ENCODE measurements at regions not wholly inside any gene's neighbourhood (a gene's known extent, or its start where the extent isn't known, plus 50 kb on each side); places are given as distances from the start of the nearest gene placed in this dataset.

DNA sequence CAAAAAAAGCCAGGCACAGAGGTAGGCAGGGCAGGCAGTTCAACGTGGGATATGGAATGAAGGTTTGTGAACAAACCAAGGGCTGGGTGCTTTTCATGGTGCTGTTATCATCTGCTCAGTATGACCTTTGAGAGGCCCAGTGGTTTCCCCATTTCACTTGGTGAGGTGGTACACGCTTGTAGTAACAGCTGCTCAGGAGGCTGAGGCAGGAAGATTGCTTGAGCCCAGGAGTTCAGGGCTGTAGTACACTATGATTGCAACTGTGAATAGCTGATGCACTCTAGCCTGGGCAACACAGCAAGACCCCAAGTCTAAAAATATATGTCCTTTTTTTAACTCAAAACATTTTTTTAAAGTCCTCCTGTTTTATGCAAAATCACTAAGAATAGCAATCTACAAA, 174.8 kb downstream of the ENC1 start:
- H4K20me1 ChIP-seq (ENCODE audit: insufficient read depth), result no peaks in the 10 kb centered on the region
- no peak overlapping the region for H3K4me3 ChIP-seq (ENCODE audit: low read length)
- H3K9me3 ChIP-seq (ENCODE audit: low read length), result no peaks in the 10 kb centered on the region
- H2AFZ ChIP-seq (ENCODE audit: low read depth, low read length), result no peak overlapping the region
- no peaks in the 10 kb centered on the region for H3K27me3 ChIP-seq (ENCODE audit: insufficient read depth, low read depth, low read length)
- H3K9ac ChIP-seq (ENCODE audit: low read length), result no peak overlapping the region
- H3K79me2 ChIP-seq (replicated peaks; ENCODE audit: insufficient read depth, low read length), result no peaks in the 10 kb centered on the region
- no peaks in the 10 kb centered on the region for H3K36me3 ChIP-seq (ENCODE audit: insufficient read depth, low read length)
- no peak overlapping the region for H3K27ac ChIP-seq (ENCODE audit: low read length)
- TF ChIP-seq SMC3 (conservative IDR thresholded peaks at IDR 0.05; ENCODE audit: poor library complexity) (no peak), RAD21 (conservative IDR thresholded peaks at IDR 0.05) (no peak)
- H3F3A ChIP-seq (ENCODE audit: insufficient read depth, low read length, poor library complexity, severe bottlenecking), result no peaks in the 10 kb centered on the region
- H3K4me2 ChIP-seq (ENCODE audit: low read length), result no peak overlapping the region
- H3K9me2 ChIP-seq (ENCODE audit: insufficient read depth, low read length), result no peaks in the 10 kb centered on the region

DNA sequence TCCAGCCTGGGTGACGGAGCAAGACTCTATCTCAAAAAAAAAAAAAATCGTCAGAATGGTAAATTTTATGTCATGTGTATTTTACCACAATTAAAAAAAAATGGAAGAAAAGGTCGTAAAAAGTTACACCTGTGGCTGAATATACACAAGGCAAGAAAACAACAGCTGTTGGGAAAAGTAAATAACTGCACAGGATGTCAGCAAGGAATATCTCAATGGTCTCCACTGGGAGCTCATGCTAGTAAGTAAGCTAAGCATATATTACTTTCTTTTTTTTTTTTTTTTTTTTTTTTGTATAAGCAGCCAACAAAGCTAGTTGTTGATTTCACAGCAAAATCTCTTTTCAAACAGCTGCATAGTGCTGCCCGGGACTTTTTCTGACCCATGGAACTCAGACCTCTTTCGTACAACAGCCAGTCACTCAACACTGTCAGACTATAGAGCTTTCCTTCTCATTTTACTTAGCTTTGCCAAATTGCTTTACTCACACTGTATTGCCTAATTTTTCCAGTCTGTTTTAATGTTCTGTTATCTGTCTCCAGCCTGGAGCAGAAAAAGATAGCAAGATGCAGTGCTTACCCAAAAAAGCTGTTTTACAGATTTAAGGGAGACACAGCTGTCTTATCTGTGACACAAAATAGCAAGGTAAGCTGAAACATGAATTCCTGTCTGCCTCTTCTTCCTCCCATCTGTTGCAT, 175.9 kb downstream of the ENC1 start:
- no peaks in the 10 kb centered on the region for H3K27me3 ChIP-seq (ENCODE audit: insufficient read depth, low read depth, low read length)
- H3K4me3 ChIP-seq (ENCODE audit: low read length), result no peak overlapping the region
- no peaks in the 10 kb centered on the region for H3K79me2 ChIP-seq (replicated peaks; ENCODE audit: insufficient read depth, low read length)
- no peaks in the 10 kb centered on the region for H3F3A ChIP-seq (ENCODE audit: insufficient read depth, low read length, poor library complexity, severe bottlenecking)
- no peak overlapping the region for H2AFZ ChIP-seq (ENCODE audit: low read depth, low read length)
- H3K4me2 ChIP-seq (ENCODE audit: low read length), result no peak overlapping the region
- no peaks in the 10 kb centered on the region for H4K20me1 ChIP-seq (ENCODE audit: insufficient read depth)
- TF ChIP-seq EP300 (conservative IDR thresholded peaks at IDR 0.05; ENCODE audit: poor library complexity, severe bottlenecking), result no peak
- no peak for TF ChIP-seq EZH2 (IDR thresholded peaks at IDR 0.05; ENCODE audit: borderline replicate concordance, insufficient read depth, low read length, poor library complexity, severe bottlenecking)
- no peak for TF ChIP-seq POLR2AphosphoS5 (IDR thresholded peaks at IDR 0.05)
- TF ChIP-seq, protein P1, sequence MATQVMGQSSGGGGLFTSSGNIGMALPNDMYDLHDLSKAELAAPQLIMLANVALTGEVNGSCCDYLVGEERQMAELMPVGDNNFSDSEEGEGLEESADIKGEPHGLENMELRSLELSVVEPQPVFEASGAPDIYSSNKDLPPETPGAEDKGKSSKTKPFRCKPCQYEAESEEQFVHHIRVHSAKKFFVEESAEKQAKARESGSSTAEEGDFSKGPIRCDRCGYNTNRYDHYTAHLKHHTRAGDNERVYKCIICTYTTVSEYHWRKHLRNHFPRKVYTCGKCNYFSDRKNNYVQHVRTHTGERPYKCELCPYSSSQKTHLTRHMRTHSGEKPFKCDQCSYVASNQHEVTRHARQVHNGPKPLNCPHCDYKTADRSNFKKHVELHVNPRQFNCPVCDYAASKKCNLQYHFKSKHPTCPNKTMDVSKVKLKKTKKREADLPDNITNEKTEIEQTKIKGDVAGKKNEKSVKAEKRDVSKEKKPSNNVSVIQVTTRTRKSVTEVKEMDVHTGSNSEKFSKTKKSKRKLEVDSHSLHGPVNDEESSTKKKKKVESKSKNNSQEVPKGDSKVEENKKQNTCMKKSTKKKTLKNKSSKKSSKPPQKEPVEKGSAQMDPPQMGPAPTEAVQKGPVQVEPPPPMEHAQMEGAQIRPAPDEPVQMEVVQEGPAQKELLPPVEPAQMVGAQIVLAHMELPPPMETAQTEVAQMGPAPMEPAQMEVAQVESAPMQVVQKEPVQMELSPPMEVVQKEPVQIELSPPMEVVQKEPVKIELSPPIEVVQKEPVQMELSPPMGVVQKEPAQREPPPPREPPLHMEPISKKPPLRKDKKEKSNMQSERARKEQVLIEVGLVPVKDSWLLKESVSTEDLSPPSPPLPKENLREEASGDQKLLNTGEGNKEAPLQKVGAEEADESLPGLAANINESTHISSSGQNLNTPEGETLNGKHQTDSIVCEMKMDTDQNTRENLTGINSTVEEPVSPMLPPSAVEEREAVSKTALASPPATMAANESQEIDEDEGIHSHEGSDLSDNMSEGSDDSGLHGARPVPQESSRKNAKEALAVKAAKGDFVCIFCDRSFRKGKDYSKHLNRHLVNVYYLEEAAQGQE (IDR thresholded peaks at IDR 0.05; ENCODE audit: borderline replicate concordance), result no peak
- TF ChIP-seq RAD21 (conservative IDR thresholded peaks at IDR 0.05), result no peak
- TF ChIP-seq SMC3 (conservative IDR thresholded peaks at IDR 0.05; ENCODE audit: poor library complexity), result no peak
- no peaks in the 10 kb centered on the region for H3K9me2 ChIP-seq (ENCODE audit: insufficient read depth, low read length)
- H3K9ac ChIP-seq (ENCODE audit: low read length), result no peak overlapping the region
- no peak overlapping the region for H3K27ac ChIP-seq (ENCODE audit: low read length)
- H3K9me3 ChIP-seq (ENCODE audit: low read length), result no peaks in the 10 kb centered on the region
- H3K36me3 ChIP-seq (ENCODE audit: insufficient read depth, low read length), result no peaks in the 10 kb centered on the region

DNA sequence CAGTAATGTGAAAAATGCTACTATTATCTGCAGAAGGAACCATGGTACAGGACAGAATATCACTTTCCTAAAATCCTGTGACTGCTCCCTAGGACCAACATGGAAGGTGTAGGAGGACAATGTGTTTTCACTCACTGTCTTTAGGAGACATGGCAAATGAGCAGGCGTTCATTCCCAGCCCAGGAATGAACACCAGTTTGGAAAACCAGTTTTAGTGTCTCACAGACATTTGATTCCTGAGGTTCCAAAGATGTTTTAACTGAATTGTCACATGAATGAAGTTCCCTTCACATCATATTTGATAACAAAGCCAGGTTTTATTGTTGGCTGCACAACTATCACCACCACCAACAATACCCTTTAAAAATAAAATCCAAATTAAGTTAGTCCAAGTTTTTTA, 178.2 kb downstream of the ENC1 start:
- Histone ChIP-seq H2AFZ (ENCODE audit: low read depth, low read length) (no peak overlapping the region), H3F3A (ENCODE audit: insufficient read depth, low read length, poor library complexity, severe bottlenecking) (no peaks in the 10 kb centered on the region), H3K9me2 (ENCODE audit: insufficient read depth, low read length) (no peaks in the 10 kb centered on the region), H3K79me2 (replicated peaks; ENCODE audit: insufficient read depth, low read length) (no peaks in the 10 kb centered on the region), H3K9me3 (ENCODE audit: low read length) (no peaks in the 10 kb centered on the region), H4K20me1 (ENCODE audit: insufficient read depth) (no peaks in the 10 kb centered on the region), H3K4me3 (ENCODE audit: low read length) (no peak overlapping the region), H3K27me3 (ENCODE audit: insufficient read depth, low read depth, low read length) (no peaks in the 10 kb centered on the region), H3K36me3 (ENCODE audit: insufficient read depth, low read length) (no peaks in the 10 kb centered on the region), H3K4me2 (ENCODE audit: low read length) (no peak overlapping the region), H3K27ac (ENCODE audit: low read length) (peak overlapping the region; percentile 32), H3K9ac (ENCODE audit: low read length) (no peak overlapping the region)
- TF ChIP-seq, protein P1 (IDR thresholded peaks at IDR 0.05; ENCODE audit: borderline replicate concordance), result no peak
- TF ChIP-seq EP300 (conservative IDR thresholded peaks at IDR 0.05; ENCODE audit: poor library complexity, severe bottlenecking) (no peak), POLR2AphosphoS5 (IDR thresholded peaks at IDR 0.05) (no peak), TAF1 (IDR thresholded peaks at IDR 0.05; ENCODE audit: low read depth) (no peak), EZH2 (IDR thresholded peaks at IDR 0.05; ENCODE audit: borderline replicate concordance, insufficient read depth, low read length, poor library complexity, severe bottlenecking) (no peak), SMC3 (conservative IDR thresholded peaks at IDR 0.05; ENCODE audit: poor library complexity) (no peak), RAD21 (conservative IDR thresholded peaks at IDR 0.05) (no peak), MXI1 (conservative IDR thresholded peaks at IDR 0.05; ENCODE audit: poor library complexity, severe bottlenecking) (no peak)
- TF ChIP-seq, protein P2, sequence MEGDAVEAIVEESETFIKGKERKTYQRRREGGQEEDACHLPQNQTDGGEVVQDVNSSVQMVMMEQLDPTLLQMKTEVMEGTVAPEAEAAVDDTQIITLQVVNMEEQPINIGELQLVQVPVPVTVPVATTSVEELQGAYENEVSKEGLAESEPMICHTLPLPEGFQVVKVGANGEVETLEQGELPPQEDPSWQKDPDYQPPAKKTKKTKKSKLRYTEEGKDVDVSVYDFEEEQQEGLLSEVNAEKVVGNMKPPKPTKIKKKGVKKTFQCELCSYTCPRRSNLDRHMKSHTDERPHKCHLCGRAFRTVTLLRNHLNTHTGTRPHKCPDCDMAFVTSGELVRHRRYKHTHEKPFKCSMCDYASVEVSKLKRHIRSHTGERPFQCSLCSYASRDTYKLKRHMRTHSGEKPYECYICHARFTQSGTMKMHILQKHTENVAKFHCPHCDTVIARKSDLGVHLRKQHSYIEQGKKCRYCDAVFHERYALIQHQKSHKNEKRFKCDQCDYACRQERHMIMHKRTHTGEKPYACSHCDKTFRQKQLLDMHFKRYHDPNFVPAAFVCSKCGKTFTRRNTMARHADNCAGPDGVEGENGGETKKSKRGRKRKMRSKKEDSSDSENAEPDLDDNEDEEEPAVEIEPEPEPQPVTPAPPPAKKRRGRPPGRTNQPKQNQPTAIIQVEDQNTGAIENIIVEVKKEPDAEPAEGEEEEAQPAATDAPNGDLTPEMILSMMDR (IDR thresholded peaks at IDR 0.05; ENCODE audit: poor library complexity, severe bottlenecking), result no peak
